Skeletal muscle satellite cell (primary cell): ENCODE measurements at regions not wholly inside any gene's neighbourhood (a gene's known extent, or its start where the extent isn't known, plus 50 kb on each side); places are given as distances from the start of the nearest gene placed in this dataset.
"Not testable (repeated sequence)": the region's sequence is repeated elsewhere in the genome, so short reads cannot be mapped to it uniquely, and the experiment has no call there.

Experiments used
- H3K27me3 ChIP-seq: 2 replicates; pipeline ENCODE4 v1.7.0; 2013; ENCODE audit warnings: low read length; ENCODE audit not compliant: control insufficient read depth, insufficient read depth
- H3K36me3 ChIP-seq: 2 replicates; pipeline ENCODE4 v1.7.0; 2013; ENCODE audit warnings: mild to moderate bottlenecking, control low read depth, low read length; ENCODE audit not compliant: insufficient read depth
- H3K4me1 ChIP-seq: 2 replicates; pipeline ENCODE4 v1.7.0; 2013; ENCODE audit warnings: low read length; ENCODE audit not compliant: control insufficient read depth, insufficient read depth
- H3K4me2 ChIP-seq: 2 replicates; pipeline ENCODE4 v1.7.0; 2013; ENCODE audit warnings: mild to moderate bottlenecking, low read length
- H3K4me3 ChIP-seq: 2 replicates; pipeline ENCODE4 v1.7.0; 2013; ENCODE audit warnings: low read length
- H3K9ac ChIP-seq: 2 replicates; pipeline ENCODE4 v1.7.0; 2013; ENCODE audit warnings: mild to moderate bottlenecking, low read depth, low read length, moderate library complexity
- H3K9me3 ChIP-seq: replicated peaks from 2 replicates; pipeline ENCODE4 v1.7.0; 2013; ENCODE audit warnings: mild to moderate bottlenecking, control low read depth, low read length

DNA sequence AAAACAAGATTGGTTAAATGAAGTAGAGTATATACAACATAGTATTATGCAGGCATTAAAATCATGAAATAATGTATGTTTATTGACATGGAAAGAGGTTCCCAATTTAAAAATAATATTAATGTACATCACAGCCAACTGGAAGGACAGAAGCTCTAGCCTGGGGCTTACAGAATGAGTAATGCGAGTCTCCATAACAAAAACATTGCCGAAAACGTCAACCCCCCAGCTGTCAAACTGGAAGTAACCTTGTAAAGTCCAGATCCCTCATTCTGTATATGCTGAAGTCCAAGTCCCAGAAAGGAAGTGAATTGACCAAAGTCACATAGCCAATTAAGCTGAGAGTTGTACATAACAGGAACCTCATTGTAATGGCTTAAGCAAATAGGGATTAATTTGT is 128.7 kb upstream of the ECI2 start:
- no peak overlapping the region for H3K4me2 ChIP-seq
- H3K4me3 ChIP-seq = no peak overlapping the region
- H3K4me1 ChIP-seq = no peaks in the 10 kb centered on the region
- no peak overlapping the region for H3K9ac ChIP-seq
- H3K27me3 ChIP-seq = peaks cover 3% of the 10 kb centered on the region
- no peaks in the 10 kb centered on the region for H3K36me3 ChIP-seq
- H3K9me3 ChIP-seq = no peaks in the 10 kb centered on the region

DNA sequence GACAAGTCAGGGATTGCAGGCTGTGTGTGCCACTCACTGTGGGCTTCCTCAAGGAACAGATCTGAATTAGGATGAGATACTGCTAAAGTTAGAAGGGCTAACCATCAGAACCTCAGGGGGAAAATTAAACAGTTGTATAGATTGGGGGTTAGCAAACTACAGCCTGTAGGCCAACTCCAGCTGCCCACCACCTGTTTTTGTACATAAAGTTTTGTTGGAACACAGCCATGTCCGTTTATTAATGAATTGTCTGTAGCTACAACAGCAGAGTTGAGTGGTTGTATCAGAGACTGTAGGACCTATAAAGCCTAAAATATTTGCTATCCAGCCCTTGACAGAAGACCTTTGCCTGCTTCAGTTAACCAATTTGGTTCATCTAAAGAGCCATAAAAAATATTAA is 127.2 kb upstream of the ECI2 start:
- no peak overlapping the region for H3K4me2 ChIP-seq
- H3K36me3 ChIP-seq = no peaks in the 10 kb centered on the region
- H3K9ac ChIP-seq = no peak overlapping the region
- peaks cover 3% of the 10 kb centered on the region for H3K27me3 ChIP-seq
- no peak overlapping the region for H3K4me3 ChIP-seq
- no peaks in the 10 kb centered on the region for H3K4me1 ChIP-seq
- no peaks in the 10 kb centered on the region for H3K9me3 ChIP-seq

GRCh38 chr6:4259391-4259790 is 124.0 kb upstream of the ECI2 start:
- Histone ChIP-seq H3K9me3 (no peaks in the 10 kb centered on the region), H3K4me1 (no peaks in the 10 kb centered on the region), H3K4me3 (no peak overlapping the region), H3K4me2 (no peak overlapping the region), H3K27me3 (no peaks in the 10 kb centered on the region), H3K9ac (no peak overlapping the region), H3K36me3 (no peaks in the 10 kb centered on the region)

GRCh38 chr6:4258733-4259132 is 123.4 kb upstream of the ECI2 start:
- H3K27me3 ChIP-seq = no peaks in the 10 kb centered on the region
- H3K9me3 ChIP-seq = no peaks in the 10 kb centered on the region
- H3K4me3 ChIP-seq = no peak overlapping the region
- H3K9ac ChIP-seq = no peak overlapping the region
- H3K4me2 ChIP-seq = no peak overlapping the region
- H3K4me1 ChIP-seq = peaks cover 2% of the 10 kb centered on the region
- no peaks in the 10 kb centered on the region for H3K36me3 ChIP-seq

- H3K9me3 ChIP-seq = no peaks in the 10 kb centered on the region
- H3K4me2 ChIP-seq = no peak overlapping the region
- H3K4me3 ChIP-seq = no peak overlapping the region
- H3K9ac ChIP-seq = no peak overlapping the region
- H3K4me1 ChIP-seq = peaks cover 5% of the 10 kb centered on the region
- no peaks in the 10 kb centered on the region for H3K36me3 ChIP-seq
- H3K27me3 ChIP-seq = no peaks in the 10 kb centered on the region
Measured at GRCh38 chr6:4256969-4257368, 121.6 kb upstream of the ECI2 start.

GRCh38 chr6:4253604-4254231 is 118.3 kb upstream of the ECI2 start:
- Histone ChIP-seq H3K27me3 (no peaks in the 10 kb centered on the region), H3K4me2 (no peak overlapping the region), H3K9ac (no peak overlapping the region), H3K4me3 (no peak overlapping the region), H3K36me3 (no peaks in the 10 kb centered on the region), H3K4me1 (peaks cover 5% of the 10 kb centered on the region), H3K9me3 (no peaks in the 10 kb centered on the region)

GRCh38 chr6:4252445-4252844 is 117.1 kb upstream of the ECI2 start:
- H3K27me3 ChIP-seq, H3K9ac ChIP-seq, H3K4me2 ChIP-seq, H3K4me3 ChIP-seq, H3K4me1 ChIP-seq, H3K36me3 ChIP-seq, H3K9me3 ChIP-seq: not testable (repeated sequence)

GRCh38 chr6:4250645-4251044 is 115.3 kb upstream of the ECI2 start:
- Histone ChIP-seq H3K27me3 (no peaks in the 10 kb centered on the region), H3K9me3 (no peaks in the 10 kb centered on the region), H3K4me2 (no peak overlapping the region), H3K9ac (no peak overlapping the region), H3K36me3 (no peaks in the 10 kb centered on the region), H3K4me1 (peaks cover 5% of the 10 kb centered on the region), H3K4me3 (no peak overlapping the region)

DNA sequence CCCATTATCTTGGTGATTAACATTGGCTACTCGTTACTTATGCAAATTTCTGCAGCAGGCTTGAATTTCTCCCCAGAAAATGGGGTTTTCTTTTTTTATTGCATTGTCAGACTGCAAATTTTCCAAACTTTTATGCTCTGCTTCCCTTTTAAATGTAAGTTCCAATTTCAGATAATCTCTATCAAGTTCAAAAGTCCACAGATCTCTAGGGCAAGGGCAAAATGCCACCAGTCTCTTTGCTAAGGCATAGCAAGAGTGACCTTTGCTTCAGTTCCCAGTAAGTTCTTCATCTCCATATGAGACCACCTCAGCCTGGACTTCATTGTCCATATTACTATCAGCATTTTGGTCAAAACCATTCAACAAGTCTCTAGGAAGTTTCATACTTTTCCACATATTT is 108.5 kb upstream of the ECI2 start:
- H3K9ac ChIP-seq, H3K27me3 ChIP-seq, H3K4me2 ChIP-seq, H3K36me3 ChIP-seq, H3K4me3 ChIP-seq, H3K9me3 ChIP-seq, H3K4me1 ChIP-seq: not testable (repeated sequence)

GRCh38 chr6:4243237-4243636 is 107.9 kb upstream of the ECI2 start:
- H3K9me3 ChIP-seq = no peaks in the 10 kb centered on the region
- H3K36me3 ChIP-seq = no peaks in the 10 kb centered on the region
- no peak overlapping the region for H3K4me3 ChIP-seq
- no peak overlapping the region for H3K9ac ChIP-seq
- H3K4me2 ChIP-seq = no peak overlapping the region
- H3K27me3 ChIP-seq = peaks cover 4% of the 10 kb centered on the region
- H3K4me1 ChIP-seq = no peaks in the 10 kb centered on the region

GRCh38 chr6:4242601-4243000 is 107.2 kb upstream of the ECI2 start:
- no peak overlapping the region for H3K9ac ChIP-seq
- H3K9me3 ChIP-seq = no peaks in the 10 kb centered on the region
- no peaks in the 10 kb centered on the region for H3K4me1 ChIP-seq
- no peak overlapping the region for H3K4me2 ChIP-seq
- H3K36me3 ChIP-seq = no peaks in the 10 kb centered on the region
- no peak overlapping the region for H3K4me3 ChIP-seq
- H3K27me3 ChIP-seq = peaks cover 7% of the 10 kb centered on the region

DNA sequence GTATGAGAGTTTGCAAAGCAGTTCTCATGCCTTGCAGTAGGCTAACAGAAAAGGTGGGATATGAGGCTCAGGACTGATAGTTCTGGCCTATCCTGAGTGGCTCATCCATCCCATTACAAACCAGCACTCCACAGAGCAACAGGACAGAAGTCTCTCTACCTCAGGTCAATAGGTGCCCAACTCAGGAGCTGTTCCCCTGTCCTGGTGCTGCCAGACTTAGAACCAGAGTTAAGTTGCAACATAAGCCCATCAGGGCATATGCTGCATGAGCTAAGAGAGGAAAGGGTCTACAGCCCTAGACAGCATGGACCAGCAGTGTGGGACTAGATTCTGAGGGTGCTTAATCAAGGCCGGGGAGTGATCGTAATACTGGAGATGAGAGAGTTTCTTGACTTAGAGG is 104.8 kb upstream of the ECI2 start:
- H3K4me3 ChIP-seq = no peak overlapping the region
- H3K9ac ChIP-seq = no peak overlapping the region
- H3K27me3 ChIP-seq = peaks cover 7% of the 10 kb centered on the region
- H3K36me3 ChIP-seq = no peaks in the 10 kb centered on the region
- H3K9me3 ChIP-seq = no peaks in the 10 kb centered on the region
- H3K4me2 ChIP-seq = no peak overlapping the region
- no peaks in the 10 kb centered on the region for H3K4me1 ChIP-seq
